ENCODE measurements at regions not wholly inside any gene's neighbourhood (a gene's known extent, or its start where the extent isn't known, plus 50 kb on each side); places are given as distances from the start of the nearest gene placed in this dataset.

GRCh38 chr6:6713657-6714056 is 125.1 kb downstream of the LY86 start:
- peak overlapping the region; percentile 77 for H3K27ac ChIP-seq (ENCODE audit: poor library complexity, severe bottlenecking)
- H3K9me3 ChIP-seq (ENCODE audit: severe bottlenecking), result no peaks in the 10 kb centered on the region
- DNase-seq (ENCODE audit: low spot score), result no peak
- no peaks in the 10 kb centered on the region for H3K36me3 ChIP-seq (ENCODE audit: low read depth)
- no peak for TF ChIP-seq CTCF (IDR thresholded peaks at IDR 0.05; ENCODE audit: poor library complexity, severe bottlenecking)
- H3K4me1 ChIP-seq (ENCODE audit: insufficient read depth, poor library complexity, severe bottlenecking), result peaks cover 13% of the 10 kb centered on the region
- ATAC-seq (ENCODE audit: low read depth), result no peak
- H3K4me3 ChIP-seq (ENCODE audit: severe bottlenecking), result no peak overlapping the region
- H3K27me3 ChIP-seq (ENCODE audit: insufficient read depth, poor library complexity, severe bottlenecking), result no peaks in the 10 kb centered on the region

GRCh38 chr6:6714118-6714897 is 125.8 kb downstream of the LY86 start:
- ATAC-seq (ENCODE audit: low read depth) (no peak), DNase-seq (ENCODE audit: low spot score) (no peak)
- no peak overlapping the region for H3K4me3 ChIP-seq (ENCODE audit: severe bottlenecking)
- H3K4me1 ChIP-seq (ENCODE audit: insufficient read depth, poor library complexity, severe bottlenecking), result peaks cover 13% of the 10 kb centered on the region
- H3K27ac ChIP-seq (ENCODE audit: poor library complexity, severe bottlenecking), result no peak overlapping the region
- H3K36me3 ChIP-seq (ENCODE audit: low read depth), result no peaks in the 10 kb centered on the region
- H3K9me3 ChIP-seq (ENCODE audit: severe bottlenecking), result no peaks in the 10 kb centered on the region
- TF ChIP-seq CTCF (IDR thresholded peaks at IDR 0.05; ENCODE audit: poor library complexity, severe bottlenecking), result no peak
- no peaks in the 10 kb centered on the region for H3K27me3 ChIP-seq (ENCODE audit: insufficient read depth, poor library complexity, severe bottlenecking)

GRCh38 chr6:6714953-6715352 is 126.4 kb downstream of the LY86 start:
- H3K36me3 ChIP-seq (ENCODE audit: low read depth), result no peaks in the 10 kb centered on the region
- H3K4me1 ChIP-seq (ENCODE audit: insufficient read depth, poor library complexity, severe bottlenecking), result peaks cover 13% of the 10 kb centered on the region
- H3K9me3 ChIP-seq (ENCODE audit: severe bottlenecking), result no peaks in the 10 kb centered on the region
- H3K27ac ChIP-seq (ENCODE audit: poor library complexity, severe bottlenecking), result no peak overlapping the region
- ATAC-seq (ENCODE audit: low read depth) (no peak), DNase-seq (ENCODE audit: low spot score) (no peak)
- no peaks in the 10 kb centered on the region for H3K27me3 ChIP-seq (ENCODE audit: insufficient read depth, poor library complexity, severe bottlenecking)
- TF ChIP-seq CTCF (IDR thresholded peaks at IDR 0.05; ENCODE audit: poor library complexity, severe bottlenecking), result no peak
- H3K4me3 ChIP-seq (ENCODE audit: severe bottlenecking), result no peak overlapping the region

- no peak overlapping the region for H3K4me3 ChIP-seq (ENCODE audit: severe bottlenecking)
- TF ChIP-seq CTCF (IDR thresholded peaks at IDR 0.05; ENCODE audit: poor library complexity, severe bottlenecking), result no peak
- no peak for DNase-seq (ENCODE audit: low spot score)
- H3K27ac ChIP-seq (ENCODE audit: poor library complexity, severe bottlenecking), result no peak overlapping the region
- H3K27me3 ChIP-seq (ENCODE audit: insufficient read depth, poor library complexity, severe bottlenecking), result no peaks in the 10 kb centered on the region
- H3K4me1 ChIP-seq (ENCODE audit: insufficient read depth, poor library complexity, severe bottlenecking), result peaks cover 13% of the 10 kb centered on the region
- no peaks in the 10 kb centered on the region for H3K36me3 ChIP-seq (ENCODE audit: low read depth)
- no peaks in the 10 kb centered on the region for H3K9me3 ChIP-seq (ENCODE audit: severe bottlenecking)
- ATAC-seq (ENCODE audit: low read depth), result no peak
Measured at GRCh38 chr6:6715465-6715864, 126.9 kb downstream of the LY86 start.

All from RWPE2 (cell line).